ENCODE measurements at regions not wholly inside any gene's neighbourhood (a gene's known extent, or its start where the extent isn't known, plus 50 kb on each side); places are given as distances from the start of the nearest gene placed in this dataset.

- no peak for DNase-seq
Measured at GRCh38 chr5:175808711-175809110, 62.7 kb upstream of the CPLX2 start.

DNA sequence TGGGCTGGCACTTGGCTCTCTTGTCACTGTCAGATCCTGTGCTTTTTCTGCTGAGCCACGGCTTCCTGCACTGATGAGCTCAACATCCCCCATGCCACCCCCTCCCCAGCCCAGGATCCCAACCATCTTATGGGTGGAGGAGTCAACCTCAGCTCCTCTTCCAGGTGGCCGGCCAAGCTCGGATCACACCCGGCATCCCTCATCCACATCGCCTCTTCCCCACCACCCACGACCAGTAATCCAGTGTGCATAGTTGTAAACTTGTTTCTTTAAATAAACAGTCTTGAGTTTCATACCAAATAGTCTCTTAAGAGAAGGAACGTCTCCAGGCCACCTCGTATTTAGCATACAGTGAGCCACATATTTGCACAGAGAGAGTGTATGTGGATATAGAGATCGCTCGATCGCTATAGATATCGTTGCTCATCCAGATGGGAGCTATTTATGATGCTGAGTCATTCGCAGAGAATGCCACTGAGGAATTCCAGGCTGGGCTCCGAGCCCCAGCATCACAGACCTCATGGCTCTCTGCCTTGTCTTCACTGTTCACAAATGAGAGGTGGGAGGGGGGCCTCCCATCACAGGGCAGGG is 61.8 kb upstream of the CPLX2 start:
- DNase-seq: no peak

DNA sequence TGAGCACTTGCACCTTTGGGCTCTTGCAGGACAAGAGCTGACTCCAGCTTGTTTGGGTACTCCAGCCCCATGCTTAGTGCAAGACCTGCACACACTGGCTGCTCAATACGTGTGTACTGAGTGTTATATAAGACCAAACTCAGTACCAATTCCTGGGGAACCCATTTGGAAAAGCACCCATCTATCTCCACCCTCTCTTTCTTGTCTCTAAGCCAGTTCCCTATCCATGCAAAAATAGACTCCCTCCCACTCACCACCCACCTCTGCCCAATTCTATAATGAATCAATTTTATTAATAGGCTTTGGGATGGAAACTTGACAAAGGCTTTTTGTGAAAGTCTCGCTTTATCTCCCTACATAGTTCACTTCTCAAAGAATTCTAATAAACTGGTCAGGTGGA is 60.9 kb upstream of the CPLX2 start:
- DNase-seq: no peak

- no peak for DNase-seq
Measured at GRCh38 chr5:175811589-175811988, 59.8 kb upstream of the CPLX2 start.

DNA sequence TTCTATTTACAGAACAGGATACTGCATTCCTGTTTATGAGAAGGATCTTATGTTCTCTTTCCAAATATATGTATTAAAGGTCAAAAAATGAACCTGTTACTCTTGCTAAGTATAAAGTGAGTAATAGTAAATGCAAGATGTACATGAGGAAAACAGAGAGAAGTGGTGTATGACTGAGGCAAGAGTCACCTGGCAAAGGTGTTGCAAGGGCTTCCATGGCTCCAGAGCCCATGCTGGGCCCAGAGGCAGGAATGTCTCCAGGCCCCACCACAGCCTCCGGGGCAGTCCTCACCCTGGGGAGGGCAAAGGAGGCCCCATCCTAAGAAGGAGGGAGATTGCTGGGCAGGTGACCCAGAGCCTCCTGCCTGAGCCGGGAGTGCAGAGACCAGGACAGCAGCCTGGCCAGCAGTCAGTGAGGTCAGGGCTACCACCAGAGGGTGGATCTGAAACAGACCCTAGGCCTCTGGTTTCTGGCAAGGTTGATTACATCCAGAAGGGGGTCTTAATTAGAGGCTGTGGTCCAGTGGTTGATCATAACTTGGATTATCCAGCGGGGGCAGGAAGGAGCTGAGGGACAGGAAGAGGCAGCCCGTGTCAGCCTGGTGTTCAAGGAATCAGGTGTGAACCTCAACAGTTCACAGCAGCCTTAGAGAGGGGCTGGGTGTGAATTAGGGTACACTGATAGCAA is 57.3 kb upstream of the CPLX2 start:
- DNase-seq: no peak

- no peak for DNase-seq
Measured at GRCh38 chr5:175814691-175815090, 56.7 kb upstream of the CPLX2 start.

GRCh38 chr5:175815126-175815913 is 56.1 kb upstream of the CPLX2 start:
- no peak for DNase-seq

DNA sequence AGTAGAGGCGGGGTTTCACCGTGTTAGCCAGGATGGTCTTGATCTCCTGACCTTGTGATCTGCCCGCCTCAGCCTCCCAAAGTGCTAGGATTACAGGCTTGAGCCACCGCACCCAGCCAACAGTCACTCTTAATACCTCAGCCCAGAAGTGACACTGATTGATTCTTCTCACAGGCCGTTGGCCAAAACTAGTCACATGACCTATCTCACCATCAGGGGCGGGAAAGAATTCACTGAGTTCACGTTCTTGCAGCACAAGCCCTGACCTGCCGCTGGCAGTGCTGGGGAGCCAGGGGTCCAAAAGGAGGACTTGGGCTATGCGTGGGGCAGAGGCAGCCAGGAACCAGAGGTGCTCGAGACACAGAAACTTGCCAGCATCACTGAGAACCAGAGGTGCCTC is 55.0 kb upstream of the CPLX2 start:
- DNase-seq: no peak

- DNase-seq: no peak
Measured at GRCh38 chr5:175819090-175819425, 52.3 kb upstream of the CPLX2 start.

DNA sequence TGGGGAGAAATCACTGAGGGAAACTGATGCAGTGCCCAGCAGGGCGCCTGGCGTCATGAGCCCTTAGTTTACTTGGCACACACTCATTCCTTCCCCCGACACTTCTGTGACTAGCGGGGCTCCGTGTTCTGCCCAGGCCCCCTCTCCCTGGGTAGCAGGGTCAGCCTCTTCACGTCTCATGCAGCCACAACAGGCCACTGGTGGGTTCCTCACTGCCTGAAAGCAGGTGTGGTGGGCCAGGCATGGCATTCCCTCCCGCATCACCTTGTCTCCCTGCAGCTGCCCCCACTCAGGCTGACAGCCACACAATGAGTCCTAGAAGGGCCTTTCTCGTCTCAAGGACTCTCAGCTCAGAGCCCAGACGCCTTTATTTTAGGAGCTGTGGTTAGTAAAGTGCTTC is 51.1 kb upstream of the CPLX2 start:
- DNase-seq: no peak
